ENCODE measurements at regions not wholly inside any gene's neighbourhood (a gene's known extent, or its start where the extent isn't known, plus 50 kb on each side); places are given as distances from the start of the nearest gene placed in this dataset.

DNA sequence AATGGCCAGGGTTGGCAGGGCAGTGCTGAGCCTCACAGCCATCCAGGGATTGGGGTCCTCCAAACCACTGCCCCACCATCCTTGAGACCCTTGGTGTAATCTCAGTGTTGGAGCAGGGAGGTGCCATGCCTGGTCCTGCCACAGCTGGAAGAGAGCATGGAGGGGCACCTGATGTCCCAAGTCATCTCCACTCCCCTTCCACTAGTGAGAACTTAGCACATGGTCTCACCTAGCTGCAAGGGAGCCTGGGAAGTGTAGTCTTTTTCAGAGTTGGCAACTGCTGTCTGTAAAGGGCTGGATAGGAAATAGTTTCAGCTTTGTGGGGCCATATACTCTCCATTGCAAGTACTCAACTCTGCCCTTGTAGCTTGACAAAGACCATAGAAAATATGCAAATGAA lies 238.7 kb downstream of the RPS24 start:
- no peak for DNase-seq (ENCODE audit: low read depth)

DNA sequence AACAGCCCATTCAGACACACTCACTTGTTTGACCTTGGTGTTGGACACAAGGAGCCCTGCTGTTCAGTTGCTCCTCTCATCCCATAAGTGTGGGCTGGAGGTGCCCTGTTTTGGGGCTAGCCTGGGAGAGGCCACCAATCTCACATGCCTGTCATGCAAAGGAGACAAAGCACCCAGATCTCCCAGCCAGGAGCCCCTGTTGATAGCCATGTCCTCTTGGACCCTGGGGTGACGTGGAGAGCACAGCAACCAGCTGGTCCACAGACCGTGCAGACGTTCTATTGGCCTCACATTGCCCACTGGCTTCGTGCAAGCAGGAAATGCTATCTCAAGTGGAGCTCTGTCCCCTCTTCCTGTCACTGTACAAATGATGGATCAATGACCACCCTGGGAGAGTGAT lies 240.8 kb downstream of the RPS24 start:
- no peak for DNase-seq (ENCODE audit: low read depth)

DNA sequence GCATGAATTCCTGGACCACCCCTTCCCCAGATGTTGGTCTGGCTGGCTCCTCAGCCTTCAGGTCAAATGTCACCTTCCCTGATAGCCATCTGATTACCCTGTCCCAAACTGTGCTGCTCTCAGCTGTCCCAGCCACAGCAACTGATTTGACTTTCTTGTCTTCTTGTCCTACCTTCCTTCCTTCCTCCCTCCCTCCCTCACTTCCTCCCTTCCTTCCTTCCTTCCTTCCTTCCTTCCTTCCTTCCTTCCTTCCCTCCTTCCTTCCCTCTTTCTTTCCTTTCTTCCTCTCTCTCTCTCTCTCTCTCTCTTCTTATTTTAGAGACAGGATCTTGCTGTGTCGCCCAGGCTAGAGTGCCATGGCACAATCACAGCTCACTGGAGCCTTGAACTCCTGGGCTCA lies 242.5 kb downstream of the RPS24 start:
- DNase-seq (ENCODE audit: low read depth) = no peak

DNA sequence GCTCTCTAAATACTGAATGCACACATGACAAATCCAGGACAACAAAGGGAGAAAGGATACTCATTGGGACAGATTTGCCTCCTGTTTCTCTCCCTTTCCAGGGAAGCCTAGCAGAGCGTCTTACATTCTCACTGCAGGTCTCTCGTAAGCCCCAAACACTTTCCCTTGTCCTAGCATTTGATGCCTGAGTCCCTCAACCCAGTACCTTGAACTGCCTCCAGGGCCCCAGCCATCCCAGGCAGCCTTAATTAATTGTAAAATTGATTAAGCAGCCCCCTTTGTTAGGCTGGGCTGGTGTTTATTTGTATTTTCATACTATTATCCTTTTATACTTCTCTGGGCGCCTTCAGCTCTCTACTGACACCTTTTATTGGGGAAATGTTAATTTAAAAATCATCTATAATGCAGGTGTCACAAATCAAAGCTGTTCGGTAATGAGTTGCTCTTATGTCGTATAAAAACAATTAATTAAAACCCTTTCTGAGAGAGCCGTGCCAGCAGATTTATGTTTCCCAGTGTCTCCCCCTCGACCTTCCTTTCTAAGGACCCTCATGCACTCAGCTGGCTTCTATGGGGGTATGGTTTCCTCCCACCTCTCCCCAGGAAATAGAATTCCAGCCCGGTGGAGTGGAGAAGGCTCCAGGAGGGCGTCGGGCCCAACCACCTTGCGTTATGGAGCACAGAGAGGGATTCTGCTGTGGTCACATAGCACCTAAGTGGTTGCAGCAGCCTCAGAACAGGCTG lies 243.8 kb downstream of the RPS24 start:
- DNase-seq (ENCODE audit: low read depth) = no peak

DNA sequence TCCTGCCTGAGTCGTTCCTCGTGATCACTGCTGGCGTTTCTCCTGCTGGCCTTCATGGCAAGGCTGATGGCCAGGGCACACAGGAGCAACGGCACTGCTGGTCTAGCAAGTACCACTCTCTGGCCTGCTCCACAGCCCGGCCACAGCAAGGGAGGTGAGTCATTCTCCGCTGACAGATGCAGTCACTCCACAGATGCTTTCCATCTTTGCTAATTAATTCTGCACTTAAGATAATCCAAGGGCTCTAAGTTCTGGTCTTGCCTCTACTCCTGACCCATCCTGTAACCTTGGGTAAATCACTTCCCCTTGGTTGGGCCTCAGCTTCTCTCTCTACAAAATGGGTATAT lies 244.4 kb downstream of the RPS24 start:
- no peak for DNase-seq (ENCODE audit: low read depth)

DNA sequence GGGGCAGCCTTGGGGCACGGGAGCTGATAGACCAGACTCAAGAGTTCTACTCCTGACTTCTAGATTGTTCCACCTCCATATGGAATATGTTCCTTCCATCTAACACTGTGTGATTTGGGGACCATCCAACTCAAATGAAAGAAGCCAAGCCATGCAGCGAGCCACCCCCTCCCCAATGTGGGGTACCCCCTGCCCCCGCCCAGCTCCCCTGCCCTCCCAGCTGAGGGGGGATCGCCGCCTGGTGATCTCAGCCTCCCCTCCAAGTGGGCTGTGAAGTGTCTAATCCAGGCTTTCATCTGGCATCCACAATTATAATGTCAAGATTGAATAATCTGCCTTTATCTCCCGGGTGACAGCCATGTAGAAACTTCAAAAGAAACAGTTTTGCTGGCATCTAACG lies 246.1 kb downstream of the RPS24 start:
- no peak for DNase-seq (ENCODE audit: low read depth)

DNA sequence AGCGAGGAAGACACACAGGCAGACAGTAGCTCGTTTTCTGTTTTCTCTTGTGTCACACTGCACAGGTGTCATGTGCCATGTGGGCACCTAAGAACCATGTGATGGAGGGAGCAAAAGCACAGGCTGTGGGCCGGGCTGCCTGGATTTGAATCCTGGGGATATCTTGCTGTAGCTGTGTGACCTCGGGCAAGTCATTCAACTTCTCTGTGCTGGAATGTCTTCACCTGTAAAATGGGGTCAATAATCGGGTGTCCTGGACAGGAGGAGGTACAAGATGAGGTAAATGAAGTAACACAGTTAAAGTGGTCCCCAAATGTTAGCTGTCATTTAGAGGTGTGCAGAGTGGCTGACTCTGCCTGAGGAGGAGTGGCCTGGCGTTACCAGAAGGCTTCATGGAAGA lies 246.9 kb downstream of the RPS24 start:
- DNase-seq (ENCODE audit: low read depth) = no peak

DNA sequence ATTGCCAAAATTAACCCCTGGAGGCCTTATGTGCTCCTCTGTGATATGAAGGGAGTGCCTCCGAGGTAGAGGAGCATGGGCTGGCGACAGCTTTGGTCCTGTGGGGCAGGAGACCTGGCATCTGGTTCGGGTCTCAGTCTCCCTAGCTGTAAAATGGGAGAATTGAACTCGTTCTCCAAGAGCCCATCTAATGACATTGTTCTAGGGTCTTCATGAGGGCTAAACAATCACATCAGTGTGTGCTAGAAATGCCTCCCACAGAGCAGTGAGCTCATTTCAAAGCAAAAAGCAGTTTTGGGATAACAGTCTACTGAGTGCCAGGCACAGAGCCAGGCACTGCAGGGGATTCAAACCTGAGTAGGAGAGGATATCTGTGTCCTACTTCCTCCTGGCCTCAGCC lies 248.0 kb downstream of the RPS24 start:
- no peak for DNase-seq (ENCODE audit: low read depth)

DNA sequence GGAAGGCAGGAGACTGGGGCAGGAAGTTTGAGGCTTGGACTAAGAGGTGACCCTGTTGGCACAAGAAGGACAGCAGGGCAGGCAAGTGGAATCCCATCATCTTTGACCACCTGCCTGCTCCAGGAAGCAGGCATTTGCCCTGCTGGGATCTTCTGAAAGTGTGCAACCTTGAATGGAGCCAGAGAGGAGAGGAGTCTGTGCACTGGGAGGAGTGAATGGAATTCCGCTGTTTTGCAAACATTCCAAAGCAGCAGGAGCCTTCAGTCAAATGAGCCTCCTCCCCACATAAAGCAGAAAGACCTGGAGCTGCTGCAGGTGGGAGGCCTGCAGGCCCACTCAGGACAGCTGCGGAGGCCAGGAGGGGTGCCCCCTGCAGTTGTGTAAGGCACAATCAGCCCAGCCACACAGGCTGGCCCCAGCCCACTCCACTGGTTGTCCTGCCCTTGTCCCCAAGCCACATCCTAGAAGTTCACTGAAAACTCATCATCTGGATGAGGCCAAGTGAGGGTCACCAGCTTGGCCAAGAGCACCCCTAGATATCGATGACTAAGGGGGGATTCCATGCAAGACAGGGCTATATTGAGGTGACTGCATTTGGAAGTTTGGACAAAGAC lies 249.5 kb downstream of the RPS24 start:
- DNase-seq (ENCODE audit: low read depth) = no peak

DNA sequence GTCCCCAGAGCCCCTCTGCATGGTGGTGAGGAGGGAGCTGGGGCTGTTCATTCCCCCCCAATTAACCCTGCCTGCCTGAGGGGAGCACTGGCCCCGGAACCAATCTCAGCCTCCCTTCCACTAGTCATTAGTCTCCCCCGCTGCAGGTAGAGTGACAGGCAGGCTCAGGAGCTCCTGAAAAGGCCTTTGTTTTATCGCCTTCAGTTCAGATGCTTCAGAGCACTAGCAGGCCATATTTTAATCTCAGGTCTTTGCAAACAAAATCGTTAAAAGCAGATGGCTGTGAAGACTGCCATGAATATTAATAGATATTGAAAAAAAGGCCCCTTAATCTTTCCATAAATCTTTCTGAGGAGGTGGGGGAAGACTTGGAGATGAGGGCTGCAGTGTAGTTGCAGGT lies 250.7 kb downstream of the RPS24 start:
- no peak for DNase-seq (ENCODE audit: low read depth)

DNA sequence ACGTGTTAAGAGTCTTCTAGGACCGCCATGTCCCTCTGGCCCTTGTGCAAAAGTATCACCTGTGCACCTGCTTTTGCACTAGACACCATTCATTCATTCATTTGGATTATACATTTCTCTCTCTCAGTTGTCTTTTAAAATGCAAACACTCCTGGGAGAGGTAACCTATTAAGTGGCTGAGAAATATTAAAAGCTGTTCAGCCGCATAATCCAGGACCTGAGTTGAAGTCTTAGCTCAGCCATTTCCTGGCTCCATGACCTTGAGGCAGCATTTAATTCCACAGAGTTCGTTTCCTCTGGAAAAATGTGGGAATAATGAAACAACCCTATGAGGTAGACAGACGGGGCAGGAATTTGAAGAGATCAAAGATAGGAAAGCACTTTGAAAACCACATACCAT lies 251.6 kb downstream of the RPS24 start:
- DNase-seq (ENCODE audit: low read depth) = no peak

DNA sequence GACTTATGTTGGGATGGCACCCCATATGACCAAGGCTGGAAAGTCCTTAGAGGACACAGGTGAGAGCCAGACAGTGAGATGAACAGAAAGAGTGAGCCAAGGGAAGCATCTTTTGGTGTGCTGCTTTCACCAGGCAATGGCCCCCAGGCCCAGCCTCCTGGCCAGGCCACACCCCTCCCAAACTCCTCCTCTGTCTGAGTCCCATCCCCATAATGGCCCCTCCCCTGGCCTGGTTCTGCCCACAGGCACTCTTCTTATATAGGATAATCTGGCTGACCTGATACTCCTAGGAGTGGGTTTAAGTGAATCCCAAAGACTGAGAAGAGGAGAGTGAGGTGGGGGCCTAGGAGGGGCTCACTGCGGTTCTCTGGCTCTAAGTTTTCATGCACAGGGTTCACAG lies 252.5 kb downstream of the RPS24 start:
- DNase-seq (ENCODE audit: low read depth) = no peak

DNA sequence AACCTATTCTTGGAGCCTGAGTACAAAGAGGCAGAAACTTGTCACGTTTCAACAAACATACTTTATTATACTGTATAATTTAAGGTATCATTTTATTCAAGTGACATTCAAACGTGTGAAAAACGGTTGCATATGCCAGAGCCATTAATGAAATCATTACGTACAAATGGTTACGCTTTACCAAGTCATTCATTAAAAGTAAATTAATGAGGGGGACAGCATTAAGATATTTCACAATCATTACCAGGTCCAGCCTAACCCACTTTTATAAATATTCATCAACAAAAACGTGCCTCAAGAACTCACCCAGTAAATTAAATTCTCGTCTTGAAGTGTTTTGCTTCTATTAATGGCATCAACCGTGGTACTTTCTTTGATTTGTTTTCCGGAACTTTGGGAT lies 253.0 kb downstream of the RPS24 start:
- DNase-seq (ENCODE audit: low read depth) = no peak

DNA sequence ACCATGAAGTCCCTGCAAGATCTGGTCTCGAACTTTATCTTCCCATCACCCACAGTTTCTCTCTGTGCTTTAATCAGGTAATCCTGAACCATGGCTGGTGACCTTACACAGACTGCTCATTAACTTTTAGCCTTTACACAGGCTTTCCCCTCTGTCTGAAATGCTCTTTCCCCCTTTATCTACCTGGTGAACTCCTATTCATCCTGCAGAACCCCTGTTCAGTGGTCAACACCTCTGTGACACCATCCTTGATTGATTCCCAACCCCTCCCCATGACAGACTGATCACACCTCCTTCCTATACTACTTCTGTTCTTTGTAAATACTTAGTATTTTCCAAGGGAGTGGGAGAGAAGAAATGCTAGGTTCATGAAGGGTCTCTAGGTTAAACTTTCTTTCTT lies 254.0 kb downstream of the RPS24 start:
- DNase-seq (ENCODE audit: low read depth) = no peak

DNA sequence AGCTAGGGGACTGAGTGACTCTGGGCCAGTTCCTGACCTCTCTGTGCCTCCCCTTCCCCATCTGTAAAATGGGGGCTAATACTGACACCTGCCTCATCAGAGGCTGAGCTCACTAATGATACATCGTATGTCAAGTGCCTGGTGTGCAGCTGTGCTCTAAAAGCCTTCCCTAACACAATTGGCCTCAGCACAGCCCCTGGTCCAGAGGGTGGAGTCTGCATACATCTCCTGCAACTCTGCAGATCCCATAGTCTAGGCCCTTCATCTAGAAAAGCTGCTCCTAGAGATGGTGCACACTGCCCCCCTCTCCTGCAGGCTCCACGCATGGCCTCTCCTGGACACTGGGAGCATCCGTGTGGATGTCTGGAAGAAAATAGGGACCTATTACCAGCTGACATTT lies 255.0 kb downstream of the RPS24 start:
- DNase-seq (ENCODE audit: low read depth) = no peak

DNA sequence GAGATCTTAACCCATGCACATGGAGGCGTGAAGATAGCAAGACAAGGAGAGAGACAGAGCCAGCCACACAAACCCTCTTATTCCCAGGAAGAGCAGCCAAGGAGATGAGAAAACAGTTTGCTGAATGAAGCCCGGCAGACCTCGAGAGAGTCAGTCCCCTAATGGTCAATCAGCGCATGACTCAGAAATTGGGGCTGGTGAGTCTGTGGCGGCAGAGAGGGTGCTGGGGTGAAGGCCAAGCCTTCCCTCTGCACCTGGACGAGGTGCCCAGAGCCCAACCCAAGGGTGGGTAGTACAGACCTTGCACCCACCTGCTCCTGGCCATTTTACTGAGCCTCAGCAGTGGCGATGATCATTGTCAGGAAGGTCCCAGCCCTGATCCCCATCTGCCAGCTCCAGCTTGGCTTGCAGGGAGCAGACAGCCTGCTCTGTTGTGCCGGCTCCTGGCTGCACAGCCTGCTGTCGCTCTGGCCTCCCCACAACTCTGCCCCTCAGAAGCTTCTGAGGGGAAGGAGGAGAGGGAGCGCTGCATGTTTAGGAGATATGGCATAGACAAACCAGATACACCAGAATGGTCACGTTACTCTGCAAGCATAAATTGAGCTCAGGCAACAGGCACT lies 256.6 kb downstream of the RPS24 start:
- DNase-seq (ENCODE audit: low read depth) = no peak

DNA sequence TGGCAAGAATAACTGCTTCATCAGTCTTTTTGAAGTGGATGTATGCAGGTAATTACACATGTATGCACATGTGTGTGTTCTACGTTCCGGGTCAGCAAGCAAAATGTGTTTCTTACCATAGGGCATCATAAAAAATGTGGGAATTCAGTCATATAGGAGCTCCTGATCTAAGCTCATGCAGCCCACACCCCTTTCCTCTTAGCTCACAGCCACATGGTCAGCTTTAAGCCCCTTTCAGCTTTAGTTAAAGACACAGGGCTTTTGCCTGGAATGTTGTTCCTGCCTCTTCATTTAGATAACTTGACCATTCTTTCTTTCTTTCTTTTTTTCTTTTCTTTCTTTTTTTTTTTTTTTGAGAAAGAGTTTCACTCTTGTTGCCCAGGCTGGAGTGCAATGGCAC lies 258.1 kb downstream of the RPS24 start:
- DNase-seq (ENCODE audit: low read depth) = no peak

DNA sequence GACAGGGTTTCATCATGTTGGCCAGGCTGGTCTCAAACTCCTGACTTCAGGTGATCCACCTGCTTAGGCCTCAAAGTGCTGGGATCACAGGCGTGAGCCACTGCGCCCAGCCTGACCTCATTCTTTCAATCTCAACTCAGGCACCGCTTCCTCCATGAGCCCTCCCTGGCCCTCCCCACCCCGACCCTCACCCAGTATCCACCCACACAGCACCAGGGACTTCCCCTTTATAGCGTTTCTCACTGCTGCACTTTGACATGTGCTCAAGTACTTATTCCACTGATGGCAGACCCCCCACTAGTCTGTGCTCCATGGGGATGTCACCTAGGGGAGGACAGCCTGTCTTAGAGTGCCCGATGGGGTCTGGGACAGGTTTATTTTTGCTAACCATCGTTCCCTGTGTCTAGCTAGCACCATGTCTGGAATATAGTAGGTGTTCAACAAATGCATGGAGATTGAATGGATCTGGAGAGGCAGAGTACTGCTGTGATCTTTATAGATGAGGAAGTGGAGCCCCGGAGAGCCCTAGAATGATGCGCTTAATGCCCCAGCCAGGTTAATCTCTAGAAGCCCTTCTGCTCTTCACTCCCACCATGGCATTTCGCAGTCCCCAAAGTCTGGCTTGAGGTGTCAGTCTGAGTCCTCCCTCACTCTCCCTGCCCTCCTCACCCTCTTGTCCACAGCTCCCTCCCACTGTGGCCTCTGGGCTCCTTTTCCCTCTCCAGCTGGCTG lies 258.8 kb downstream of the RPS24 start:
- DNase-seq (ENCODE audit: low read depth) = no peak

DNA sequence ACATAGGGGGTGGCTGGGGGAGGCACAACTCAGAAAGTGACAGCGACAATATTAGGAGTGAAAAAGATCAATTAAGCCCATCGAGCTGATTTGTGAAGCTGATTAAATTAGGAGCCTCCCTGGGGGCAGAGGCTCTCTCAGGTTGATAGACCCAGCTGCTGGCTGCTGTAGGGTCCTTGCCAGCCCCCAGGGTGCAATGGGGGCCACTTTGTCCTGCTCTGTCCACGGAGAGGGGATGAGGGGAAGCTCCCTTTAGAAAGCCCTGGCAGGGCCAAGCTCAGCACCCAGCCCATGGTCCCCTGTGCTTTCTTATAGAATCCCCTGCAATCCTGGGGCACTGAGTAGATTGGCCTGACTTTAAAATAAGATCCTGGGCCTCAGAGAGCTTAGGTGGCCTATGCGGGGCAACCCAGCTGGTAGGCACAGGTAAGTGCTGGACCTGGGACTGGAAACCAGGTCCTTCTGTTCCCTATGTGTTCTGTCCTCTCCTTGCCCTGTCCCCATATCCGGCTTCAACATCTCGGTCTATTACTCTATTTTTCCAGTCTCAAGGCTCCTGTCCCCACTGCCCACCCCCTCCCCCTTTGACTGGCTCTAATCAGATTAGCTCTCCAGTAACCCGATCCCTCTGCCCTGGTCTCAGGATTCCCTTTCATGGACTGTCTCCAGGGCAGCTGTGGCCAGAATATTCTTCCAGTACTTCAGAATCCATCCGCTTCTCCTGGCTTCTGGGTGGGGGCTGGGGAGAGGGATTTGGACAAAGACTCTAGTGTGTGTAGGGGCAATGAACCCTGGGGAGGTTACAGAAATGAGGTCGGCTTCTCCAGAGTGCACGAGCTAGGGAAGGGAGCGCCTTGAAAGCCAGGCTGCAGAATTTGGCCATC lies 259.6 kb downstream of the RPS24 start:
- DNase-seq (ENCODE audit: low read depth) = no peak

DNA sequence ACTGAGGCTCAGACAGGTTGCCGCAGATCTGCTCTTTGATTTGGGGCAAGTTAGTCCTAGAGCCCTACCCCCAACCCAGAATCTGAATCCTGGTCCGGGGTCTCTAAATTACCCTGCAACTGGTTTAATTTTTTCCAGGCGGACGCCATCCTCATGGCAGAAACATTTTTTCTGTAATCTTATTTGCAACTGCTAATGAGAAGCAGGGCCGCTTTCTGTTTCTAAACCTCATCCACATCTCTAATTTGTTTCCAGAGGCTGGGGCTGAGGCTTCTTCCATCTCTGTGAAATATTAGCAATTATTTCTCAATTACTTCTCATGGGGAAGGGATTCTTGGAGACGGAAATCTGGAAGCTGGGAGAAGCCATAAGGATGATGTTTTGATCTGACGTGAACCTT lies 261.6 kb downstream of the RPS24 start:
- no peak for DNase-seq (ENCODE audit: low read depth)

DNA sequence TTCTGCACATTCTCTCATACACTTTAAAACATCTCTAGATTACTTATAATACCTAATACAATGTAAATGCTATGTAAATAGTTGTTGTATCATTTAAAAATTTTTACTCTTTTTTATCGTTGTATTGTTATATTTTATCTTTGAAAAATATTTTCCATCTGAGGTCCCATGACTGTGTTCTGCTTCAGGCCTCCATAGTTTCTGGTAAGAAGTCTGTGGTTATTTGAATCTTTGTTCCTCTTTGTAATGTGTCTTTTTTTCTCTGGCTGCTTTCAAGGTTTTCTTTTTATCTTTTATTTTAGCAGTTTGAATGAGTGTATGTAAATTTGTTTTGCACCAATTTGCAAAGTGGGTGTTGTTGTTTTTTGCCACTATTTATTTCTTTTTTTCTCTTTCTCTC lies 263.1 kb downstream of the RPS24 start:
- DNase-seq (ENCODE audit: low read depth) = no peak

DNA sequence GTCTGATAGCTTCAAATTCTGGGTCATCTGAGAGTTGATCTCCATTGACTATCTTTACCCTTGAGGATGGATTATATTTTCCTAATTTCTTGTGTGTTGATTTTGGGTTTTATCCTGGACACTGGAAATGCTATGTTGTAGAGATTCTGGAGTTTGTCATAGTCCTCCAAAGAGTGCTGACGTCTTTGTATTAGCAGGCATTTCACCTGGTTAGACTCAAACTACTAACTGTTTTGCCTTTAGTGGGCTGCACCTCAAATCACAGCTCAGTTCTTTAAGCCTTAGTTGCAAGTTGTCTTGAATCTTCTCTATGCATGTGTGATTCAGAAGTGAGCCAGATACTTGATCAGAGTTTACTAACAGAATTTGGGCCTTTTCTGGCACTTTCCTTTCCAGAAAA lies 264.3 kb downstream of the RPS24 start:
- no peak for DNase-seq (ENCODE audit: low read depth)
